GM12878 (cell line): ENCODE measurements at regions not wholly inside any gene's neighbourhood (a gene's known extent, or its start where the extent isn't known, plus 50 kb on each side); places are given as distances from the start of the nearest gene placed in this dataset.

Experiments
- CREM ChIP-seq: IDR thresholded peaks from 2 replicates; pipeline ENCODE4 v1.6.1; 2014; ENCODE audit warnings: antibody characterized with exemption, low read depth
- CTCF ChIP-seq, 3 experiments: IDR thresholded peaks in 2 of 3; conservative IDR thresholded peaks in 1 of 3; 2 replicates each; pipeline ENCODE4 v1.5.1; 2011; ENCODE audit warnings: low read depth in 3 of 3, low read length in 3 of 3, mild to moderate bottlenecking in 3 of 3, control low read depth in 2 of 3, moderate library complexity in 2 of 3, inconsistent platforms in 1 of 3, mixed read lengths in 1 of 3; ENCODE audit not compliant: control insufficient read depth in 2 of 3, insufficient read depth in 1 of 3; ENCODE audit errors: extremely low read depth in 1 of 3
- EZH2 ChIP-seq: IDR thresholded peaks from 2 replicates; pipeline ENCODE4 v1.6.1; 2012; ENCODE audit warnings: low read depth, mild to moderate bottlenecking, control low read depth, inconsistent platforms, low read length, borderline replicate concordance; ENCODE audit not compliant: control insufficient read depth
- MXI1 ChIP-seq: fragments of 150-350 bp; IDR thresholded peaks from 2 replicates; pipeline ENCODE4 v1.6.1; 2011; ENCODE audit warnings: low read depth, mild to moderate bottlenecking, inconsistent platforms, low read length, improper control_type of control experiment
- NR2F1 ChIP-seq: fragments of 450-650 bp; conservative IDR thresholded peaks from 2 replicates; pipeline ENCODE4 v1.6.1; 2017; ENCODE audit warnings: mild to moderate bottlenecking
- RAD21 ChIP-seq: IDR thresholded peaks from 2 replicates; pipeline ENCODE4 v1.6.1; 2011; ENCODE audit warnings: mild to moderate bottlenecking, low read depth, low read length, moderate library complexity; ENCODE audit not compliant: insufficient read depth
- ZBTB40 ChIP-seq: fragments of 450-650 bp; IDR thresholded peaks from 2 replicates; pipeline ENCODE4 v1.6.1; 2016; ENCODE audit warnings: mild to moderate bottlenecking, moderate library complexity, borderline replicate concordance
- ZNF622 ChIP-seq: fragments of 450-650 bp; IDR thresholded peaks from 2 replicates; pipeline ENCODE4 v1.6.1; 2017; ENCODE audit warnings: mild to moderate bottlenecking, inconsistent platforms

- no peak for TF ChIP-seq CTCF (IDR thresholded peaks at IDR 0.05 in 2 of 3, conservative IDR thresholded peaks at IDR 0.05 in 1 of 3; ENCODE audit: control insufficient read depth in 2 of 3, extremely low read depth in 1 of 3, insufficient read depth in 1 of 3, low read depth in 3 of 3, low read length in 3 of 3)
- no peak for TF ChIP-seq ZBTB40
- no peak for TF ChIP-seq ZNF622
- TF ChIP-seq MXI1: no peak
- no peak for TF ChIP-seq RAD21
- TF ChIP-seq NR2F1: no peak
- TF ChIP-seq CREM: no peak
- no peak for TF ChIP-seq EZH2
These were observed 132.0 kb upstream of the TGFBR2 start for GRCh38 chr3:30474371-30474770.
